OCI-LY7 (cell line): ENCODE measurements at regions not wholly inside any gene's neighbourhood (a gene's known extent, or its start where the extent isn't known, plus 50 kb on each side); places are given as distances from the start of the nearest gene placed in this dataset.

ENCODE experiments used
- BruUV-seq: library from RNA; stranded (reverse); fragments of 400-500 nt; replicated peaks from 2 replicates; lab custom pipeline; 2021; lab: Mats Ljungman, UMichigan
- CTCF ChIA-PET: fragments of 300-600 bp; sonication (Branson Sonifier 250); formaldehyde crosslinking; loops from one replicate; lab custom pipeline; 2022; ENCODE audit warnings: antibody characterized with exemption; ENCODE audit not compliant: unreplicated experiment; lab: Charles Lee
- POLR2A ChIA-PET: fragments of 300-600 bp; sonication (Branson Sonifier 250); formaldehyde crosslinking; loops from one replicate; lab custom pipeline; 2022; ENCODE audit warnings: antibody characterized with exemption; lab: Charles Lee
- DNase-seq: peaks from one replicate; pipeline ENCODE4 v3.0.0-alpha.2; 2015; ENCODE audit warnings: low spot score
- H2AFZ ChIP-seq: fragments of 200-600 bp; sonication (generic), shearing (Covaris generic); 2 replicates; pipeline ENCODE4 v1.6.1; 2014; ENCODE audit warnings: mild to moderate bottlenecking, antibody characterized with exemption, low read length, moderate library complexity
- H3K27ac ChIP-seq: fragments of 200-600 bp; sonication (generic); 2 replicates; pipeline ENCODE4 v1.5.1; 2014; ENCODE audit warnings: mixed run types, low read depth, mild to moderate bottlenecking, moderate library complexity, low read length, inconsistent platforms; ENCODE audit not compliant: poor library complexity, severe bottlenecking
- H3K36me3 ChIP-seq: fragments of 200-600 bp; sonication (generic); 2 replicates; pipeline ENCODE4 v1.6.1; 2014; ENCODE audit warnings: mild to moderate bottlenecking, antibody characterized with exemption, low read length, moderate library complexity, mixed read lengths; ENCODE audit not compliant: insufficient read depth
- H3K4me1 ChIP-seq: fragments of 200-600 bp; sonication (generic); 2 replicates; pipeline ENCODE4 v1.5.1; 2014; ENCODE audit warnings: mild to moderate bottlenecking, low read length; ENCODE audit not compliant: insufficient read depth, poor library complexity, severe bottlenecking
- H3K4me2 ChIP-seq: fragments of 200-600 bp; sonication (generic); 2 replicates; pipeline ENCODE4 v1.6.1; 2014; ENCODE audit warnings: mild to moderate bottlenecking, low read length
- H3K4me3 ChIP-seq: fragments of 200-600 bp; sonication (generic); 2 replicates; pipeline ENCODE4 v1.5.1; 2014; ENCODE audit warnings: mild to moderate bottlenecking, low read depth, low read length; ENCODE audit not compliant: poor library complexity, severe bottlenecking
- H3K79me2 ChIP-seq: fragments of 200-600 bp; sonication (generic); 2 replicates; pipeline ENCODE4 v1.6.1; 2016; ENCODE audit warnings: low read depth, mild to moderate bottlenecking, low read length, moderate library complexity, mixed read lengths; ENCODE audit not compliant: insufficient read depth
- H3K9me2 ChIP-seq: fragments of 200-600 bp; sonication (generic); 2 replicates; pipeline ENCODE4 v1.6.1; 2016; ENCODE audit warnings: mild to moderate bottlenecking, low read length, mixed read lengths; ENCODE audit not compliant: insufficient read depth
- H3K9me3 ChIP-seq: fragments of 200-600 bp; sonication (generic); 2 replicates; pipeline ENCODE4 v1.6.1; 2014; ENCODE audit warnings: mild to moderate bottlenecking, mixed run types, low read length, mixed read lengths
- H4K20me1 ChIP-seq: fragments of 200-600 bp; sonication (generic); 2 replicates; pipeline ENCODE4 v1.6.1; 2014; ENCODE audit warnings: mild to moderate bottlenecking, antibody characterized with exemption, low read length, moderate library complexity, mixed read lengths; ENCODE audit not compliant: insufficient read depth
- CTCF ChIP-seq: fragments of 200-600 bp; sonication (generic); conservative IDR thresholded peaks from 2 replicates; pipeline ENCODE4 v1.5.1; 2014; ENCODE audit warnings: mild to moderate bottlenecking, antibody characterized with exemption, low read length, moderate library complexity, mixed read lengths
- EZH2phosphoT487 ChIP-seq: fragments of 200-600 bp; sonication (generic); IDR thresholded peaks from 2 replicates; pipeline ENCODE4 v1.6.1; 2018; ENCODE audit warnings: low read depth, borderline replicate concordance, mild to moderate bottlenecking, mixed run types, antibody characterized with exemption, low read length, moderate library complexity, mixed read lengths
- intact Hi-C: fragments of 100-400 bp; cut with micrococcal nuclease; formaldehyde crosslinking; loops from one replicate; pipeline ENCODE4 v1.10.0; 2022; ENCODE audit not compliant: unreplicated experiment

DNA sequence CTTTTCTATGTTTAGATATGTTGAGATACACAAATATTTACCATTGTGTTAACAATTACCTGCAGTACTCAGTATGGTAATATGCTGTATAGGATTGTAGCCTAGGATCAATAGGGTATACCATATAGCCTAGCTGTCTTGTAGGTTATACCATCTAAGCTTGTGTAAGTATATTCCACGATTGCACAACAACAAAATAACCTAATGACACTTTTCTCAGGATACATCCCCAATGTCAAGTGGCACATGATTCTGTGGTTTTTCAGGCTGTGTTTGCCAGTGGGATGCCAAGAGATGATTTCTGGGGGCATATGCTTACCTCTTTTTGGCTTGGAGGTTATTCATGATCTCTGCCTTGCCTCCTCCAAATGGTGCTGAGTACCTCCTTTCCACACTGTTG, 247.2 kb upstream of the CENPE start:
- POLR2A ChIA-PET = no interaction called here
- H3K4me1 ChIP-seq = no peaks in the 10 kb centered on the region
- H3K9me2 ChIP-seq = no peaks in the 10 kb centered on the region
- TF ChIP-seq EZH2phosphoT487 (no peak), CTCF (no peak)
- H2AFZ ChIP-seq = no peak overlapping the region
- H3K79me2 ChIP-seq = no peaks in the 10 kb centered on the region
- H3K4me3 ChIP-seq = no peak overlapping the region
- intact Hi-C loops = no loop called here
- no peak overlapping the region for H3K4me2 ChIP-seq
- CTCF ChIA-PET = no interaction called here
- no TSS peak for BruUV-seq
- H4K20me1 ChIP-seq = no peaks in the 10 kb centered on the region
- DNase-seq = no peak
- no peak overlapping the region for H3K27ac ChIP-seq
- no peaks in the 10 kb centered on the region for H3K36me3 ChIP-seq
- no peaks in the 10 kb centered on the region for H3K9me3 ChIP-seq

DNA sequence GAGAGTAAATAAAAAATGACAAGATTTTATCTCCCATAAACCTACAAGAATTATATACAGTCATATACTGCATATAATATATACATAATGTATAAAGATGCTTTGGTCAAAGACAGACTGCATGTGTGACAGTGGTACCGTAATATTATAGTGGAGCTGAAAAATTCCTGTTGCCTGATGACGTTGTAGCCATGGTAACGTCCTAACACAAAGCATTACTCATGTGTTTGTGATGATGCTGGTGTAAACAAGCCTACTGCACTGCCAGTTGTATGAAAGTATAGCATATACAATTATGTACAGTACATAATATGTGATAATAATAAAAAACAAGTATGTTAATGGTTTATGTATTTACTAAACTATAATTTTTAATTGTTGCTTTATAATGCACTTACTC, 245.2 kb upstream of the CENPE start:
- no peaks in the 10 kb centered on the region for H3K4me1 ChIP-seq
- no peak overlapping the region for H3K4me3 ChIP-seq
- DNase-seq = no peak
- no peak overlapping the region for H3K4me2 ChIP-seq
- BruUV-seq = no TSS peak
- H3K27ac ChIP-seq = no peak overlapping the region
- intact Hi-C loops = no loop called here
- ChIA-PET CTCF (no interaction called here), POLR2A (no interaction called here)
- no peaks in the 10 kb centered on the region for H3K36me3 ChIP-seq
- H3K9me3 ChIP-seq = no peaks in the 10 kb centered on the region
- H2AFZ ChIP-seq = no peak overlapping the region
- no peaks in the 10 kb centered on the region for H3K9me2 ChIP-seq
- H4K20me1 ChIP-seq = no peaks in the 10 kb centered on the region
- TF ChIP-seq EZH2phosphoT487 (no peak), CTCF (no peak)
- no peaks in the 10 kb centered on the region for H3K79me2 ChIP-seq

GRCh38 chr4:103429283-103429682, 231.1 kb upstream of the CENPE start:
- intact Hi-C loops = no loop called here
- BruUV-seq = no TSS peak
- peak; percentile 46 for TF ChIP-seq CTCF
- TF ChIP-seq EZH2phosphoT487 = no peak
- ChIA-PET CTCF (no interaction called here), POLR2A (no interaction called here)
- Histone ChIP-seq H4K20me1 (no peaks in the 10 kb centered on the region), H3K36me3 (no peaks in the 10 kb centered on the region), H3K4me3 (no peak overlapping the region), H3K4me2 (no peak overlapping the region), H3K27ac (no peak overlapping the region), H3K9me2 (no peaks in the 10 kb centered on the region), H2AFZ (no peak overlapping the region), H3K4me1 (no peaks in the 10 kb centered on the region), H3K79me2 (no peaks in the 10 kb centered on the region), H3K9me3 (no peaks in the 10 kb centered on the region)
- DNase-seq = no peak
